C4-2B (cell line): ENCODE measurements at regions not wholly inside any gene's neighbourhood (a gene's known extent, or its start where the extent isn't known, plus 50 kb on each side); places are given as distances from the start of the nearest gene placed in this dataset.

Experiments used
- H3K27ac ChIP-seq: fragments of 450-650 bp; 2 replicates; pipeline ENCODE4 v1.5.1; 2017
- ZFX ChIP-seq: fragments of 450-650 bp; IDR thresholded peaks from 2 replicates; pipeline ENCODE4 v1.6.1; 2017
- TF ChIP-seq, protein P1 (sequence below): fragments of 450-650 bp; conservative IDR thresholded peaks from 2 replicates; pipeline ENCODE4 v1.5.1; 2017; ENCODE audit warnings: mild to moderate bottlenecking

DNA sequence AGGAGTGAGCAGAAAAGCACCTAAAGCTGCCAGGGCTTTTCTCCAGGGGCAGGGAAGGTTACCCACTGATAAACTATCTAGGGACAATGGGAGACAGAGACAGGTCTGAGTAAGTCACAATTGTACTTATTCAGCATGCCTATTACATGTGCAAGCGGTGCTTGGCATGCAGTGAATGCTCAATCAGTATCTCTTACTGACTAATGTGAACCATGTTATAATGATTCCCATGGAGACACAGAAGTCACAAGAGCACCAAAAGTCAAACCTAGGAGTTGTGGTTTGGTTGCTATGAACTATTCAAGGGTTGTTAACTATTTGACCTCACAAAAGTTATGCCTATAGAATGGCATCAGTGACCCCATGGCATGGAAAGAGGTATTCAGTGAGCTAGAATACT, 50.0 kb upstream of the RASGRP1 start:
- TF ChIP-seq, protein P1, sequence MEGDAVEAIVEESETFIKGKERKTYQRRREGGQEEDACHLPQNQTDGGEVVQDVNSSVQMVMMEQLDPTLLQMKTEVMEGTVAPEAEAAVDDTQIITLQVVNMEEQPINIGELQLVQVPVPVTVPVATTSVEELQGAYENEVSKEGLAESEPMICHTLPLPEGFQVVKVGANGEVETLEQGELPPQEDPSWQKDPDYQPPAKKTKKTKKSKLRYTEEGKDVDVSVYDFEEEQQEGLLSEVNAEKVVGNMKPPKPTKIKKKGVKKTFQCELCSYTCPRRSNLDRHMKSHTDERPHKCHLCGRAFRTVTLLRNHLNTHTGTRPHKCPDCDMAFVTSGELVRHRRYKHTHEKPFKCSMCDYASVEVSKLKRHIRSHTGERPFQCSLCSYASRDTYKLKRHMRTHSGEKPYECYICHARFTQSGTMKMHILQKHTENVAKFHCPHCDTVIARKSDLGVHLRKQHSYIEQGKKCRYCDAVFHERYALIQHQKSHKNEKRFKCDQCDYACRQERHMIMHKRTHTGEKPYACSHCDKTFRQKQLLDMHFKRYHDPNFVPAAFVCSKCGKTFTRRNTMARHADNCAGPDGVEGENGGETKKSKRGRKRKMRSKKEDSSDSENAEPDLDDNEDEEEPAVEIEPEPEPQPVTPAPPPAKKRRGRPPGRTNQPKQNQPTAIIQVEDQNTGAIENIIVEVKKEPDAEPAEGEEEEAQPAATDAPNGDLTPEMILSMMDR = no peak
- no peak for TF ChIP-seq ZFX
- H3K27ac ChIP-seq = no peak overlapping the region

DNA sequence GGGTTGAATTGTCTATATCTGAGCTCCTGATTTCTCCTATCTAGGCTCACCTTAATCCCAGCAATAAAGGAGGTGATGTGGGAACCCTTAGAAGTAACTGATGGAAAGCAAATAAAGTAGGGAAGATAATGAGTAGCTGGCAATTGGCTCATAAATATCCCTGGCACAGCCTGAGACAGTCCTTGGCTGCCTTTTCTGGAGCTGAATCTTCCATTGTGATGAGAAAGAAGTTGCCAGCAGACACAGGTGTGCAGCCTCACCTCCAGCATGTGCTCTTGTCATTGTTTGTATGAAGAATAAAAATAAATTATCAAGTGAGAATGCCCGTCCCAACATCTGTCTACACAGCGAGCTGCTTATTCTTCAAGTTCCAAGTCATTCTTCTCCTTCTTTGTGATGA, 53.2 kb upstream of the RASGRP1 start:
- no peak overlapping the region for H3K27ac ChIP-seq
- no peak for TF ChIP-seq ZFX
- TF ChIP-seq, protein P1 = no peak

- TF ChIP-seq, protein P1 = no peak
- no peak for TF ChIP-seq ZFX
- no peak overlapping the region for H3K27ac ChIP-seq
These were observed 53.8 kb upstream of the RASGRP1 start for GRCh38 chr15:38618242-38618955.

DNA sequence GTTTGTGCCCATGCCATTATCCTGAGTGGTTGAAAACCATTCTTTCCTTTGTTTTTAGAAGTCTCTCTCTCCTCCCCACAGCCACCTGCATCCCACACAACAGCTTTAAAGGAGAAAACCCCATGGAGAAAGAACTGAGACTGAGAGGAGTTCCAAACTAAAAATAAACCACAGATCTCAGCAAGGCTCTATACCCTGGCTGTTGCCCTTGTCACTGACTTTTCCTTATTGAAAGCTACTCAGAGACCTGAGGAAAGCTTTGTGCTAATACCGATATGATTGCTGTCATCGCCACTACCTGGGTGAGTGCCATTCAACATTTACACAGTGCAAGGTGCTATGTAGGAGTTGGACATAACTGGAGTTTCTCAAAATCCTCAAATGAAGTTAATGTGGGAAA, 55.5 kb upstream of the RASGRP1 start:
- TF ChIP-seq ZFX = no peak
- TF ChIP-seq, protein P1 = no peak
- H3K27ac ChIP-seq = no peak overlapping the region

DNA sequence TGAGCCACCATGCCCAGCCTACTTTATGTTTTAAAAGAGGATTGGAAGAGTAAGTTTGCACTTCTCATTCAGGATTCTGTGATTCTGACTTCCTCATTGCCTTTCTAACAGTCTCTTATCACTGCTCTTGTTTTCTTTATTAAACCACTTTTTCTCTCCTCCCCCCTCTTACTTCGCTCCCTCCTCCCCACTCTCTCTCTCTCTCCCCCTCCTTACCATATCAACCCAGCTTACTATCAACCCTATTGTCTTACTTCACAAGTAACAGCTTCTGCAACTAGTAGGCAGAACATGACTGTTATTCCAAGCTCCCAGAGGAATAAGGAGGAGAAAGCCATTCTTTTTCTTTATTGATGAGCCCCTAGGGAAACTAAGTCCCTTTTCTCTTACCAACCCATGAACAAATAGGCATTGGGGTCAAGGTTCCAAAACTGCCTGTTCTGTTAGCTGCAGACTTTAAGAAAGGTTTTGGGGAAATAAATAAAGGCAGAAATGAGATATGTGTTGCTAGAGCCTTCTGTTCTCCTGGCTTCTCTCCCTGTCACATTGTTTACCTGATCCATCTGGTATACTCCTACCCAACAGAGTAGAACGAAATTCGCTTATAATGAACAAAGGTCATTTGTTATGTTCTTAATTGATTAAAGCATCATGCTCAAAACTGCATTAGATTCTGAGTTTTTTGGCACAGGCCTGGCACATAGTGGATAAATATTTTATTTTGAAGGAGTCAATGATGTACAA, 56.4 kb upstream of the RASGRP1 start:
- TF ChIP-seq, protein P1 = no peak
- TF ChIP-seq ZFX = no peak
- H3K27ac ChIP-seq = no peak overlapping the region

- no peak overlapping the region for H3K27ac ChIP-seq
- TF ChIP-seq, protein P1 = no peak
- TF ChIP-seq ZFX = no peak
These were observed 57.7 kb upstream of the RASGRP1 start for GRCh38 chr15:38622304-38622703.

DNA sequence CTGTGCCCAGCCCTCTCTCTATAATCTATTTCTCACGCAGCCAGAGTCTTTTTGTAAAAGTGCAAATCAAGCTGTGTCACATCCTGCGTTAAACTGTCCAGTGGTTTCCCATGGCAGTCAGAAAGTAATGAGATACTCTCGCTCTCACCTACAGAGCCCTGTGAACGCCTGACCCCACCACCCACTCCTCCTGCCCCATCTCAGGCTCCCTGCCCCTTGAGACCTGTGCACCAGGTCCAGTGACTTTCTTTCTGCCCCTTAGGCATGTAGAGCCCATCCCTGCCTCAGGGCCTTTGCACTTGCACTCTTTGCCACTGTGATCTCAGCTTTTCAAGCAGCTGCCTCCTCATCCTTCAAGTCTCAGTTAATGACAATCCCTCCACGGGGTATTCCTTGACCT, 58.3 kb upstream of the RASGRP1 start:
- no peak overlapping the region for H3K27ac ChIP-seq
- TF ChIP-seq ZFX = no peak
- TF ChIP-seq, protein P1 = no peak
